Caco-2 (cell line): ENCODE measurements at regions not wholly inside any gene's neighbourhood (a gene's known extent, or its start where the extent isn't known, plus 50 kb on each side); places are given as distances from the start of the nearest gene placed in this dataset.

Source experiments
- BruUV-seq: library from RNA; stranded (reverse); fragments of 400-500 nt; replicated peaks from 2 replicates; lab custom pipeline; 2021; lab: Mats Ljungman, UMichigan
- CTCF ChIA-PET: fragments of 300-600 bp; sonication (Branson Sonifier 250); formaldehyde crosslinking; loops from one replicate; lab custom pipeline; 2022; ENCODE audit warnings: antibody characterized with exemption; lab: Charles Lee
- POLR2A ChIA-PET: fragments of 300-600 bp; sonication (Branson Sonifier 250); formaldehyde crosslinking; loops from one replicate; lab custom pipeline; 2022; ENCODE audit warnings: antibody characterized with exemption; lab: Charles Lee
- DNase-seq, 2 experiments: peaks; one replicate each; pipeline versions ENCODE4 v3.0.0 to v3.0.0-alpha.2; 2020 to 2022
- H3K27me3 ChIP-seq: replicated peaks from 2 replicates; pipeline ENCODE4 v1.6.0; 2011; ENCODE audit warnings: low read length; ENCODE audit not compliant: control insufficient read depth, insufficient read depth
- H3K36me3 ChIP-seq: 2 replicates; pipeline ENCODE4 v1.5.1; 2011; ENCODE audit warnings: low read length; ENCODE audit not compliant: control insufficient read depth, insufficient read depth
- H3K4me1 ChIP-seq: fragments of 250-450 bp; sonication (Bioruptor Pico); 2 replicates; pipeline ENCODE4 v1.5.1; 2020; ENCODE audit warnings: mild to moderate bottlenecking
- H3K4me3 ChIP-seq: 2 replicates; pipeline ENCODE4 v1.5.1; 2011; ENCODE audit warnings: low read depth, mild to moderate bottlenecking, control low read depth, low read length
- H3K9me3 ChIP-seq: fragments of 250-450 bp; sonication (Bioruptor Pico); 2 replicates; pipeline ENCODE4 v1.5.1; 2020; ENCODE audit warnings: mild to moderate bottlenecking, moderate library complexity
- H3K27ac Mint-ChIP-seq: one replicate; pipeline ENCODE4 v1.8.0; 2022; ENCODE audit warnings: mixed read lengths; ENCODE audit not compliant: unreplicated experiment
- H3K27me3 Mint-ChIP-seq: one replicate; pipeline ENCODE4 v1.8.0; 2022; ENCODE audit warnings: mixed read lengths; ENCODE audit not compliant: insufficient read depth, unreplicated experiment
- H3K36me3 Mint-ChIP-seq: one replicate; pipeline ENCODE4 v1.8.0; 2022; ENCODE audit warnings: mild to moderate bottlenecking, mixed read lengths; ENCODE audit not compliant: insufficient read depth, unreplicated experiment
- H3K4me1 Mint-ChIP-seq: one replicate; pipeline ENCODE4 v1.8.0; 2022; ENCODE audit warnings: low read depth, mixed read lengths; ENCODE audit not compliant: unreplicated experiment
- H3K4me3 Mint-ChIP-seq: one replicate; pipeline ENCODE4 v1.8.0; 2022; ENCODE audit warnings: mild to moderate bottlenecking, moderate library complexity, mixed read lengths; ENCODE audit not compliant: unreplicated experiment
- H3K9me3 Mint-ChIP-seq: one replicate; pipeline ENCODE4 v1.8.0; 2022; ENCODE audit warnings: mixed read lengths; ENCODE audit not compliant: unreplicated experiment
- intact Hi-C: fragments of 100-400 bp; cut with micrococcal nuclease; formaldehyde crosslinking; loops from one replicate; pipeline ENCODE4 v1.10.0; 2022; ENCODE audit not compliant: unreplicated experiment
- TF ChIP-seq, protein P1 (sequence below), 2 experiments: fragments of 200-600 bp in 1 of 2; IDR thresholded peaks; 1 replicate in 1 of 2; 2 replicates in 1 of 2; pipeline versions ENCODE4 v1.5.1 to v1.8.0; 2011 to 2022; ENCODE audit warnings: antibody characterized with exemption in 1 of 2, control low read depth in 1 of 2, inconsistent platforms in 1 of 2, low read depth in 1 of 2, low read length in 1 of 2, mild to moderate bottlenecking in 1 of 2, moderate library complexity in 1 of 2; ENCODE audit not compliant: insufficient read depth in 1 of 2, severe bottlenecking in 1 of 2, unreplicated experiment in 1 of 2

- H3K27me3 Mint-ChIP-seq, result no peaks in the 10 kb centered on the region
- no peaks in the 10 kb centered on the region for H3K36me3 ChIP-seq
- no peak for DNase-seq
- H3K9me3 Mint-ChIP-seq, result peaks cover 45% of the 10 kb centered on the region
- intact Hi-C loops, result no loop called here
- no TSS peak for BruUV-seq
- no peak overlapping the region for H3K4me3 ChIP-seq
- no peaks in the 10 kb centered on the region for H3K4me1 ChIP-seq
- H3K9me3 ChIP-seq, result peaks cover 4% of the 10 kb centered on the region; the same call in 1 of the 2 replicates
- H3K4me1 Mint-ChIP-seq, result no peaks in the 10 kb centered on the region
- TF ChIP-seq, protein P1, sequence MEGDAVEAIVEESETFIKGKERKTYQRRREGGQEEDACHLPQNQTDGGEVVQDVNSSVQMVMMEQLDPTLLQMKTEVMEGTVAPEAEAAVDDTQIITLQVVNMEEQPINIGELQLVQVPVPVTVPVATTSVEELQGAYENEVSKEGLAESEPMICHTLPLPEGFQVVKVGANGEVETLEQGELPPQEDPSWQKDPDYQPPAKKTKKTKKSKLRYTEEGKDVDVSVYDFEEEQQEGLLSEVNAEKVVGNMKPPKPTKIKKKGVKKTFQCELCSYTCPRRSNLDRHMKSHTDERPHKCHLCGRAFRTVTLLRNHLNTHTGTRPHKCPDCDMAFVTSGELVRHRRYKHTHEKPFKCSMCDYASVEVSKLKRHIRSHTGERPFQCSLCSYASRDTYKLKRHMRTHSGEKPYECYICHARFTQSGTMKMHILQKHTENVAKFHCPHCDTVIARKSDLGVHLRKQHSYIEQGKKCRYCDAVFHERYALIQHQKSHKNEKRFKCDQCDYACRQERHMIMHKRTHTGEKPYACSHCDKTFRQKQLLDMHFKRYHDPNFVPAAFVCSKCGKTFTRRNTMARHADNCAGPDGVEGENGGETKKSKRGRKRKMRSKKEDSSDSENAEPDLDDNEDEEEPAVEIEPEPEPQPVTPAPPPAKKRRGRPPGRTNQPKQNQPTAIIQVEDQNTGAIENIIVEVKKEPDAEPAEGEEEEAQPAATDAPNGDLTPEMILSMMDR (IDR thresholded peaks at IDR 0.05; ENCODE audit: insufficient read depth in 1 of 2, low read depth in 1 of 2, low read length in 1 of 2, severe bottlenecking in 1 of 2, unreplicated experiment in 1 of 2), result no peak
- POLR2A ChIA-PET, result no interaction called here
- no peaks in the 10 kb centered on the region for H3K27me3 ChIP-seq
- H3K27ac Mint-ChIP-seq, result no peak overlapping the region
- CTCF ChIA-PET, result no interaction called here
- H3K4me3 Mint-ChIP-seq, result no peak overlapping the region
- H3K36me3 Mint-ChIP-seq, result no peaks in the 10 kb centered on the region
These were observed 1195.9 kb upstream of the CHAC2 start for GRCh38 chr2:52571380-52572347.

DNA sequence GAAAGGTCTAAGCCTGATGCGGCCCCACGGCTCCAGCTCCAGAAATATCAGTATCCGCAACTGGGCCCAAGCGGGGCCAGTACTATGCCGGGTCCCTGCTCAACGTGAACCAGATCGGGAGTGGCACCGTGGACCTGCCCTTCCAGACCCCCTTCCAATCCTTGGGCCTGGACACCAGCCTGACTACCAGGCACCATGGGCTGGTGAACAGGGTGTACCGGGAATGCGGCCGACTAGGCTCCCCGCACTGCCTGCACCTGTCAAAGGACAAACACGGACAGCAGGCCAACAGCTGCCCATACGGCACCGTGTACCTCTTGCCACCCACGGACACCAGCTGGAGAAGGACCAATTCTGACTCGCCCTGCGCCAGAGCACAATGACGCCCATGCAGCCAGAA, 1196.9 kb upstream of the CHAC2 start:
- no peaks in the 10 kb centered on the region for H3K36me3 ChIP-seq
- H3K36me3 Mint-ChIP-seq, result no peaks in the 10 kb centered on the region
- POLR2A ChIA-PET, result no interaction called here
- intact Hi-C loops, result no loop called here
- H3K4me1 ChIP-seq, result no peaks in the 10 kb centered on the region
- CTCF ChIA-PET, result no interaction called here
- H3K27ac Mint-ChIP-seq, result no peak overlapping the region
- no peak for DNase-seq
- H3K4me3 Mint-ChIP-seq, result no peak overlapping the region
- peaks cover 55% of the 10 kb centered on the region for H3K9me3 Mint-ChIP-seq
- no peaks in the 10 kb centered on the region for H3K4me1 Mint-ChIP-seq
- TF ChIP-seq, protein P1 (IDR thresholded peaks at IDR 0.05; ENCODE audit: insufficient read depth in 1 of 2, low read depth in 1 of 2, low read length in 1 of 2, severe bottlenecking in 1 of 2, unreplicated experiment in 1 of 2), result no peak
- H3K27me3 Mint-ChIP-seq, result no peaks in the 10 kb centered on the region
- no TSS peak for BruUV-seq
- H3K4me3 ChIP-seq, result no peak overlapping the region
- no peaks in the 10 kb centered on the region for H3K27me3 ChIP-seq
- H3K9me3 ChIP-seq, result peaks cover 4% of the 10 kb centered on the region; the same call in 1 of the 2 replicates

DNA sequence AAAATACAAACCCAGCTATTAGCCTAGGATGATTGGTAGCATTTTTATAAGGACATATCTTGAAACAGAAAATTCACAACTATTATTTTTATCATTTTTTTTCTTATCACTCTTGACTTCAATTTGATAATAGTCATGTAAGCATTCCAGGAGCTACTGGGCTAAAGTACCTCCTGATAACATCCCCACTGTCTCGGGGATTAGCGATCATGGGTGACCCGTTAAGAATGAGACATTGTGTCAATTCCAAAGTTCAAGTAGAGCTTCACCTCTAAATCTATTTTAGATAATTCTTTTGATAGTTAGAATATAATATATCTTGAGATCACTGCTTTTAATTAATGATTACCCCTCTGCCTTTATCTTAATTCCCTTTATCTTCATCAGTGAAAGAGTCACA, 1204.5 kb upstream of the CHAC2 start:
- POLR2A ChIA-PET, result no interaction called here
- no peak overlapping the region for H3K27ac Mint-ChIP-seq
- peaks cover 4% of the 10 kb centered on the region; the same call in 1 of the 2 replicates for H3K9me3 ChIP-seq
- no peaks in the 10 kb centered on the region for H3K36me3 ChIP-seq
- H3K4me3 ChIP-seq, result no peak overlapping the region
- BruUV-seq, result no TSS peak
- H3K27me3 Mint-ChIP-seq, result no peaks in the 10 kb centered on the region
- no peaks in the 10 kb centered on the region for H3K27me3 ChIP-seq
- no peak overlapping the region for H3K4me3 Mint-ChIP-seq
- H3K4me1 Mint-ChIP-seq, result no peaks in the 10 kb centered on the region
- H3K36me3 Mint-ChIP-seq, result no peaks in the 10 kb centered on the region
- peaks cover 20% of the 10 kb centered on the region for H3K4me1 ChIP-seq
- TF ChIP-seq, protein P1 (IDR thresholded peaks at IDR 0.05; ENCODE audit: insufficient read depth in 1 of 2, low read depth in 1 of 2, low read length in 1 of 2, severe bottlenecking in 1 of 2, unreplicated experiment in 1 of 2), result no peak
- peak in 1 of 2 experiments; percentile 56 for DNase-seq
- peaks cover 23% of the 10 kb centered on the region for H3K9me3 Mint-ChIP-seq
- intact Hi-C loops, result no loop called here
- CTCF ChIA-PET, result no interaction called here
